Islet precursor cell (in vitro differentiated cells): ENCODE measurements at regions not wholly inside any gene's neighbourhood (a gene's known extent, or its start where the extent isn't known, plus 50 kb on each side); places are given as distances from the start of the nearest gene placed in this dataset.
"Not testable (repeated sequence)": the region's sequence is repeated elsewhere in the genome, so short reads cannot be mapped to it uniquely, and the experiment has no call there.

Source experiments
- DNase-seq: peaks from one replicate; pipeline ENCODE4 v3.0.0-alpha.2; 2018

- DNase-seq = not testable (repeated sequence)
Observed at GRCh38 chr2:131309833-131310232, 54.1 kb downstream of the RAB6D start.

- DNase-seq = peak; percentile 64
Observed at GRCh38 chr2:131300153-131300552, 63.8 kb downstream of the RAB6D start.

- not testable (repeated sequence) for DNase-seq
Observed at GRCh38 chr2:131277857-131278256, 68.5 kb downstream of the POTEE start.

- peak; percentile 10 for DNase-seq
Observed at GRCh38 chr2:131277289-131277688, 68.0 kb downstream of the POTEE start.

- peak; percentile 35 for DNase-seq
Observed at GRCh38 chr2:131272019-131272418, 62.7 kb downstream of the POTEE start.

GRCh38 chr2:131264034-131264433, 54.7 kb downstream of the POTEE start:
- DNase-seq = not testable (repeated sequence)
